ENCODE measurements at regions not wholly inside any gene's neighbourhood (a gene's known extent, or its start where the extent isn't known, plus 50 kb on each side); places are given as distances from the start of the nearest gene placed in this dataset.

DNA sequence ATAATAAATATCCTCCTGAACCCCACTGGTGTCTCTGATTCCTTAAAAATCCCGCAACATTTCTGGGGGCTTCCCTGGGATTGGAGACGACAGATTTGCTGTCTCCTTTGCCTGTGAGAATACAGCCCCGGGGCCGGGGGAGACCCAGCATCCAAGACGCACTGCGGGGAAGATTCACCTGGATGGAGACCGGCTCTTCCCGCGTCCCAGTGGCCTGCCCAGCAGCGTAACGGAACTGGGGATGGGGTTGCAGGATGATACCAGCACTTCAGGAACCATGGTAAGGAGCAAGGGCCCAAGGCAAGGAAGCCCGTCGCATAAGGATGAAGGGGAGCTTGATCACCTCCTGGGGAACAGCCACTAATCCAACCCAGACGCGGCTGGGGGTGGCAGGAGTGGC is 53.3 kb upstream of the OR4C15 start:
- ATAC-seq (ENCODE audit: low read depth) (no peak), DNase-seq (ENCODE audit: low spot score) (no peak)
- H3K27ac ChIP-seq (ENCODE audit: poor library complexity, severe bottlenecking): no peak overlapping the region
- H3K4me1 ChIP-seq (ENCODE audit: insufficient read depth, poor library complexity, severe bottlenecking): no peaks in the 10 kb centered on the region
- H3K36me3 ChIP-seq (ENCODE audit: low read depth): no peaks in the 10 kb centered on the region
- TF ChIP-seq, protein P1, sequence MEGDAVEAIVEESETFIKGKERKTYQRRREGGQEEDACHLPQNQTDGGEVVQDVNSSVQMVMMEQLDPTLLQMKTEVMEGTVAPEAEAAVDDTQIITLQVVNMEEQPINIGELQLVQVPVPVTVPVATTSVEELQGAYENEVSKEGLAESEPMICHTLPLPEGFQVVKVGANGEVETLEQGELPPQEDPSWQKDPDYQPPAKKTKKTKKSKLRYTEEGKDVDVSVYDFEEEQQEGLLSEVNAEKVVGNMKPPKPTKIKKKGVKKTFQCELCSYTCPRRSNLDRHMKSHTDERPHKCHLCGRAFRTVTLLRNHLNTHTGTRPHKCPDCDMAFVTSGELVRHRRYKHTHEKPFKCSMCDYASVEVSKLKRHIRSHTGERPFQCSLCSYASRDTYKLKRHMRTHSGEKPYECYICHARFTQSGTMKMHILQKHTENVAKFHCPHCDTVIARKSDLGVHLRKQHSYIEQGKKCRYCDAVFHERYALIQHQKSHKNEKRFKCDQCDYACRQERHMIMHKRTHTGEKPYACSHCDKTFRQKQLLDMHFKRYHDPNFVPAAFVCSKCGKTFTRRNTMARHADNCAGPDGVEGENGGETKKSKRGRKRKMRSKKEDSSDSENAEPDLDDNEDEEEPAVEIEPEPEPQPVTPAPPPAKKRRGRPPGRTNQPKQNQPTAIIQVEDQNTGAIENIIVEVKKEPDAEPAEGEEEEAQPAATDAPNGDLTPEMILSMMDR (IDR thresholded peaks at IDR 0.05; ENCODE audit: poor library complexity, severe bottlenecking): no peak
- no peaks in the 10 kb centered on the region for H3K9me3 ChIP-seq (ENCODE audit: severe bottlenecking)
- H3K4me3 ChIP-seq (ENCODE audit: severe bottlenecking): no peak overlapping the region
- no peaks in the 10 kb centered on the region for H3K27me3 ChIP-seq (ENCODE audit: insufficient read depth, poor library complexity, severe bottlenecking)

DNA sequence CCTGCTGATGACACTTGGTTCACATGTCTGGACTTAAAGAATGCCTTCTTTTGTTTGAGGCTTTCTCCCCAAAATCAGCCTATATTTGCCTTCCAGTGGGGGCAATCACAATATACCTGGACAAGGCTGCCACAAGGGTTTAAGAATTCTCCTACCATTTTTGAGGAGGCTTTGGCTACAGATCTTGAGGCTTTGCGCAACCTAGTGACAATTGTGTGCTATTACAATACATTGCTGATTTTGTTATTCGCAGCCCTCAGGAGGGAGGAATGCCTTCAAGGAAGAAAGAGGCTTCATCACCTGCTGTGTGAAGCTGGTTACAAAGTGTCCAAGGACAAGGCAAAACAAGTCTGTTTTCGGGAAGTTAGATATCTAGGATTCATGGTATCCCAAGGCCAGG is 50.8 kb upstream of the OR4C15 start:
- no peak overlapping the region for H3K27ac ChIP-seq (ENCODE audit: poor library complexity, severe bottlenecking)
- H3K4me1 ChIP-seq (ENCODE audit: insufficient read depth, poor library complexity, severe bottlenecking): no peaks in the 10 kb centered on the region
- TF ChIP-seq, protein P1 (IDR thresholded peaks at IDR 0.05; ENCODE audit: poor library complexity, severe bottlenecking): no peak
- no peak overlapping the region for H3K4me3 ChIP-seq (ENCODE audit: severe bottlenecking)
- H3K36me3 ChIP-seq (ENCODE audit: low read depth): no peaks in the 10 kb centered on the region
- H3K27me3 ChIP-seq (ENCODE audit: insufficient read depth, poor library complexity, severe bottlenecking): no peaks in the 10 kb centered on the region
- no peaks in the 10 kb centered on the region for H3K9me3 ChIP-seq (ENCODE audit: severe bottlenecking)
- DNase-seq (ENCODE audit: low spot score) (no peak), ATAC-seq (ENCODE audit: low read depth) (no peak)
